Natural killer cell (primary cell): ENCODE measurements at regions not wholly inside any gene's neighbourhood (a gene's known extent, or its start where the extent isn't known, plus 50 kb on each side); places are given as distances from the start of the nearest gene placed in this dataset.

Experiments used
- ATAC-seq, 3 donors: fragments of 150-1000 bp in 2 of 3; fragments of 200-7000 bp in 1 of 3; cut with Tn5 transposase; 1 replicate in 1 of 3; 2 replicates in 2 of 3; pipeline ENCODE4 v1.10.0; 2021; ENCODE audit warnings: mild to moderate bottlenecking in 2 of 3, moderate library complexity in 2 of 3
- DNase-seq, 2 donors: peaks; one replicate each; pipeline versions ENCODE4 v3.0.0 to v3.0.0-alpha.2; 2013 to 2021; ENCODE audit warnings: mixed read lengths in 1 of 2
- H3K27ac ChIP-seq: one replicate; pipeline ENCODE4 v1.5.1; 2013; ENCODE audit warnings: mild to moderate bottlenecking, low read length
- H3K27me3 ChIP-seq: one replicate; pipeline ENCODE4 v1.6.1; 2013; ENCODE audit warnings: low read length; ENCODE audit not compliant: control insufficient read depth, insufficient read depth
- H3K36me3 ChIP-seq: one replicate; pipeline ENCODE4 v1.6.1; 2013; ENCODE audit warnings: low read length; ENCODE audit not compliant: control insufficient read depth, insufficient read depth
- H3K4me1 ChIP-seq: one replicate; pipeline ENCODE4 v1.6.1; 2013; ENCODE audit warnings: low read length; ENCODE audit not compliant: control insufficient read depth, insufficient read depth
- H3K4me3 ChIP-seq: one replicate; pipeline ENCODE4 v1.5.1; 2013; ENCODE audit warnings: low read length
- H3K9me3 ChIP-seq: one replicate; pipeline ENCODE4 v1.6.1; 2013; ENCODE audit warnings: low read length; ENCODE audit not compliant: control insufficient read depth, insufficient read depth
- H3K27ac Mint-ChIP-seq, 2 donors: one replicate each; pipeline ENCODE4 v1.8.0; 2022; ENCODE audit warnings: mild to moderate bottlenecking in 2 of 2, mixed read lengths in 2 of 2, moderate library complexity in 1 of 2
- H3K27me3 Mint-ChIP-seq, 2 donors: one replicate each; pipeline ENCODE4 v1.8.0; 2022; ENCODE audit warnings: low read depth in 2 of 2, mixed read lengths in 2 of 2
- H3K36me3 Mint-ChIP-seq: one replicate; pipeline ENCODE4 v1.8.0; 2022; ENCODE audit warnings: mixed read lengths
- H3K4me1 Mint-ChIP-seq, 2 donors: one replicate each; pipeline ENCODE4 v1.8.0; 2022; ENCODE audit warnings: mixed read lengths in 2 of 2
- H3K4me3 Mint-ChIP-seq: one replicate; pipeline ENCODE4 v1.8.0; 2022; ENCODE audit warnings: mild to moderate bottlenecking, moderate library complexity, mixed read lengths
- H3K9me3 Mint-ChIP-seq, 2 donors: one replicate each; pipeline ENCODE4 v1.8.0; 2022; ENCODE audit warnings: mixed read lengths in 2 of 2
- CTCF ChIP-seq: fragments of 200-600 bp; IDR thresholded peaks from one replicate; pipeline ENCODE4 v1.8.0; 2022; ENCODE audit warnings: antibody characterized with exemption
- WGBS: methylation state at CpG from one replicate; pipeline ENCODE4 v1.1.7; 2013; ENCODE audit warnings: missing lambda C conversion rate; ENCODE audit not compliant: insufficient coverage; 5-methylcytosine and 5-hydroxymethylcytosine counted together
- intact Hi-C: fragments of 100-400 bp; cut with micrococcal nuclease; formaldehyde crosslinking; loops from one replicate; pipeline ENCODE4 v1.14.2; 2022

GRCh38 chr11:128259816-128260215 is 327.5 kb downstream of the ETS1 start:
- no peak overlapping the region for H3K4me3 ChIP-seq
- intact Hi-C loops: no loop called here
- no peak for TF ChIP-seq CTCF
- WGBS: 100% methylated on average over 1 of the region's 1 CpG
- H3K27me3 Mint-ChIP-seq: no peaks in the 10 kb centered on the region
- no peak overlapping the region for H3K4me3 Mint-ChIP-seq
- ATAC-seq (no peak), DNase-seq (no peak)
- peaks cover 12 to 18% of the 10 kb centered on the region in 2 donors for H3K4me1 Mint-ChIP-seq
- no peaks in the 10 kb centered on the region for H3K36me3 ChIP-seq
- H3K4me1 ChIP-seq: peaks cover 6% of the 10 kb centered on the region
- H3K27ac Mint-ChIP-seq: no peak overlapping the region
- H3K27ac ChIP-seq: no peak overlapping the region
- no peaks in the 10 kb centered on the region for H3K9me3 Mint-ChIP-seq
- no peaks in the 10 kb centered on the region for H3K27me3 ChIP-seq
- peaks cover 3% of the 10 kb centered on the region for H3K9me3 ChIP-seq
- no peaks in the 10 kb centered on the region for H3K36me3 Mint-ChIP-seq

GRCh38 chr11:128254941-128255340 is 332.4 kb downstream of the ETS1 start:
- intact Hi-C loops: no loop called here
- Mint-ChIP-seq H3K27me3 (no peaks in the 10 kb centered on the region), H3K4me1 (no peaks in the 10 kb centered on the region)

GRCh38 chr11:128251140-128251539 is 336.2 kb downstream of the ETS1 start:
- no peaks in the 10 kb centered on the region for H3K4me1 Mint-ChIP-seq
- no peak for TF ChIP-seq CTCF
- Histone ChIP-seq H3K4me1 (no peaks in the 10 kb centered on the region), H3K9me3 (peaks cover 2% of the 10 kb centered on the region), H3K4me3 (no peak overlapping the region), H3K36me3 (no peaks in the 10 kb centered on the region), H3K27ac (no peak overlapping the region), H3K27me3 (no peaks in the 10 kb centered on the region)
- intact Hi-C loops: no loop called here
- H3K27ac Mint-ChIP-seq: no peak overlapping the region
- DNase-seq: no peak
- no peaks in the 10 kb centered on the region for H3K36me3 Mint-ChIP-seq
- H3K9me3 Mint-ChIP-seq: no peaks in the 10 kb centered on the region
- H3K4me3 Mint-ChIP-seq: no peak overlapping the region
- no peaks in the 10 kb centered on the region for H3K27me3 Mint-ChIP-seq
- no peak for ATAC-seq
- WGBS: 100% methylated on average over 2 of the region's 2 CpGs

More at GRCh38 chr11:128254941-128255340, 332.4 kb downstream of the ETS1 start:
- Histone ChIP-seq H3K27me3 (no peaks in the 10 kb centered on the region), H3K36me3 (no peaks in the 10 kb centered on the region), H3K27ac (no peak overlapping the region), H3K9me3 (peaks cover 2% of the 10 kb centered on the region), H3K4me3 (no peak overlapping the region), H3K4me1 (no peaks in the 10 kb centered on the region)
- Mint-ChIP-seq H3K9me3 (no peaks in the 10 kb centered on the region), H3K36me3 (no peaks in the 10 kb centered on the region), H3K27ac (no peak overlapping the region), H3K4me3 (no peak overlapping the region)
- ATAC-seq (no peak), DNase-seq (no peak)
- TF ChIP-seq CTCF: no peak

- H3K27me3 Mint-ChIP-seq: no peaks in the 10 kb centered on the region
- no peak for TF ChIP-seq CTCF
- intact Hi-C loops: no loop called here
Observed at GRCh38 chr11:128250482-128250881, 336.9 kb downstream of the ETS1 start.

More at GRCh38 chr11:128250482-128250881, 336.9 kb downstream of the ETS1 start:
- Mint-ChIP-seq H3K9me3 (no peaks in the 10 kb centered on the region), H3K4me3 (no peak overlapping the region), H3K4me1 (no peaks in the 10 kb centered on the region), H3K27ac (no peak overlapping the region), H3K36me3 (no peaks in the 10 kb centered on the region)
- no peak overlapping the region for H3K4me3 ChIP-seq
- ATAC-seq: no peak
- no peaks in the 10 kb centered on the region for H3K27me3 ChIP-seq
- DNase-seq: no peak
- peaks cover 2% of the 10 kb centered on the region for H3K9me3 ChIP-seq
- no peaks in the 10 kb centered on the region for H3K36me3 ChIP-seq
- no peaks in the 10 kb centered on the region for H3K4me1 ChIP-seq
- 100% methylated on average over 2 of the region's 2 CpGs for WGBS
- no peak overlapping the region for H3K27ac ChIP-seq
